ENCODE measurements at regions not wholly inside any gene's neighbourhood (a gene's known extent, or its start where the extent isn't known, plus 50 kb on each side); places are given as distances from the start of the nearest gene placed in this dataset.
A peak's percentile ranks its signal among the peaks of the same experiment; 100 is the strongest.

GRCh38 chr9:119596703-119597102 is 227.5 kb upstream of the BRINP1 start:
- DNase-seq, result no peak

GRCh38 chr9:119588874-119589744 is 219.9 kb upstream of the BRINP1 start:
- DNase-seq, result no peak

GRCh38 chr9:119577881-119578280 is 208.6 kb upstream of the BRINP1 start:
- DNase-seq, result no peak

- no peak for DNase-seq
Observed at GRCh38 chr9:119559986-119560385, 190.8 kb upstream of the BRINP1 start.

- no peak for DNase-seq
Observed at GRCh38 chr9:119559056-119559455, 189.8 kb upstream of the BRINP1 start.

- DNase-seq, result peak; percentile 8
Observed at GRCh38 chr9:119556129-119556875, 187.1 kb upstream of the BRINP1 start.

GRCh38 chr9:119544492-119544891 is 175.3 kb upstream of the BRINP1 start:
- DNase-seq, result no peak

- DNase-seq, result no peak
Observed at GRCh38 chr9:119537138-119537537, 167.9 kb upstream of the BRINP1 start.

- no peak for DNase-seq
Observed at GRCh38 chr9:119533504-119533903, 164.3 kb upstream of the BRINP1 start.

GRCh38 chr9:119526698-119527097 is 157.5 kb upstream of the BRINP1 start:
- DNase-seq, result no peak

- no peak for DNase-seq
Observed at GRCh38 chr9:119523508-119523907, 154.3 kb upstream of the BRINP1 start.

- no peak for DNase-seq
Observed at GRCh38 chr9:119522381-119522780, 153.1 kb upstream of the BRINP1 start.

GRCh38 chr9:119509291-119509905 is 140.2 kb upstream of the BRINP1 start:
- no peak for DNase-seq

- no peak for DNase-seq
Observed at GRCh38 chr9:119501374-119501773, 132.1 kb upstream of the BRINP1 start.

GRCh38 chr9:119500072-119500771 is 131.0 kb upstream of the BRINP1 start:
- DNase-seq, result no peak

- no peak for DNase-seq
Observed at GRCh38 chr9:119487118-119487827, 118.0 kb upstream of the BRINP1 start.

- no peak for DNase-seq
Observed at GRCh38 chr9:119483153-119483552, 113.9 kb upstream of the BRINP1 start.

GRCh38 chr9:119477197-119477596 is 108.0 kb upstream of the BRINP1 start:
- no peak for DNase-seq

GRCh38 chr9:119458068-119458467 is 88.8 kb upstream of the BRINP1 start:
- no peak for DNase-seq

- no peak for DNase-seq
Observed at GRCh38 chr9:119453980-119454379, 84.7 kb upstream of the BRINP1 start.

- no peak for DNase-seq
Observed at GRCh38 chr9:119453490-119453911, 84.3 kb upstream of the BRINP1 start.

GRCh38 chr9:119451426-119451825 is 82.2 kb upstream of the BRINP1 start:
- DNase-seq, result no peak
